ENCODE measurements at regions not wholly inside any gene's neighbourhood (a gene's known extent, or its start where the extent isn't known, plus 50 kb on each side); places are given as distances from the start of the nearest gene placed in this dataset.
A peak's percentile ranks its signal among the peaks of the same experiment; 100 is the strongest.

GRCh38 chr3:66692766-66693150 is 191.9 kb upstream of the LRIG1 start:
- no peaks in the 10 kb centered on the region for H3K4me1 ChIP-seq (ENCODE audit: insufficient read depth, insufficient read length)
- H3K9ac ChIP-seq (ENCODE audit: insufficient read length, low read depth), result no peak overlapping the region
- H3K9me3 ChIP-seq (ENCODE audit: insufficient read depth, low read length), result no peaks in the 10 kb centered on the region
- H3K36me3 ChIP-seq (ENCODE audit: insufficient read depth, insufficient read length, low read length), result no peaks in the 10 kb centered on the region
- no peak overlapping the region for H3K4me3 ChIP-seq (ENCODE audit: insufficient read length, low read depth)
- peaks cover 8% of the 10 kb centered on the region for H3K27me3 ChIP-seq (ENCODE audit: insufficient read depth, insufficient read length)
- TF ChIP-seq YY1 (IDR thresholded peaks at IDR 0.05; ENCODE audit: insufficient read depth, insufficient read length) (no peak), SUZ12 (IDR thresholded peaks at IDR 0.05; ENCODE audit: extremely low read depth, insufficient read depth, insufficient read length) (no peak), ZNF274 (IDR thresholded peaks at IDR 0.05; ENCODE audit: low read depth, low read length) (no peak)
- no peak for DNase-seq (ENCODE audit: low read depth, low spot score)

- TF ChIP-seq YY1 (IDR thresholded peaks at IDR 0.05; ENCODE audit: insufficient read depth, insufficient read length) (no peak), SUZ12 (IDR thresholded peaks at IDR 0.05; ENCODE audit: extremely low read depth, insufficient read depth, insufficient read length) (no peak), ZNF274 (IDR thresholded peaks at IDR 0.05; ENCODE audit: low read depth, low read length) (no peak)
- no peak overlapping the region for H3K9ac ChIP-seq (ENCODE audit: insufficient read length, low read depth)
- no peaks in the 10 kb centered on the region for H3K36me3 ChIP-seq (ENCODE audit: insufficient read depth, insufficient read length, low read length)
- DNase-seq (ENCODE audit: low read depth, low spot score), result no peak
- peaks cover 8% of the 10 kb centered on the region for H3K27me3 ChIP-seq (ENCODE audit: insufficient read depth, insufficient read length)
- no peaks in the 10 kb centered on the region for H3K9me3 ChIP-seq (ENCODE audit: insufficient read depth, low read length)
- no peaks in the 10 kb centered on the region for H3K4me1 ChIP-seq (ENCODE audit: insufficient read depth, insufficient read length)
- no peak overlapping the region for H3K4me3 ChIP-seq (ENCODE audit: insufficient read length, low read depth)
Measured at GRCh38 chr3:66693461-66694031, 192.7 kb upstream of the LRIG1 start.

GRCh38 chr3:66702126-66702525 is 201.3 kb upstream of the LRIG1 start:
- no peaks in the 10 kb centered on the region for H3K36me3 ChIP-seq (ENCODE audit: insufficient read depth, insufficient read length, low read length)
- no peak for DNase-seq (ENCODE audit: low read depth, low spot score)
- no peak overlapping the region for H3K9ac ChIP-seq (ENCODE audit: insufficient read length, low read depth)
- H3K4me1 ChIP-seq (ENCODE audit: insufficient read depth, insufficient read length), result no peaks in the 10 kb centered on the region
- H3K4me3 ChIP-seq (ENCODE audit: insufficient read length, low read depth), result no peak overlapping the region
- H3K9me3 ChIP-seq (ENCODE audit: insufficient read depth, low read length), result no peaks in the 10 kb centered on the region
- no peaks in the 10 kb centered on the region for H3K27me3 ChIP-seq (ENCODE audit: insufficient read depth, insufficient read length)
- TF ChIP-seq YY1 (IDR thresholded peaks at IDR 0.05; ENCODE audit: insufficient read depth, insufficient read length) (no peak), SUZ12 (IDR thresholded peaks at IDR 0.05; ENCODE audit: extremely low read depth, insufficient read depth, insufficient read length) (no peak), ZNF274 (IDR thresholded peaks at IDR 0.05; ENCODE audit: low read depth, low read length) (no peak)

GRCh38 chr3:66703501-66703900 is 202.7 kb upstream of the LRIG1 start:
- Histone ChIP-seq H3K36me3 (ENCODE audit: insufficient read depth, insufficient read length, low read length) (no peaks in the 10 kb centered on the region), H3K9me3 (ENCODE audit: insufficient read depth, low read length) (no peaks in the 10 kb centered on the region), H3K27me3 (ENCODE audit: insufficient read depth, insufficient read length) (no peaks in the 10 kb centered on the region)

GRCh38 chr3:66705076-66705475 is 204.3 kb upstream of the LRIG1 start:
- TF ChIP-seq ZNF274 (IDR thresholded peaks at IDR 0.05; ENCODE audit: low read depth, low read length) (no peak), YY1 (IDR thresholded peaks at IDR 0.05; ENCODE audit: insufficient read depth, insufficient read length) (no peak), SUZ12 (IDR thresholded peaks at IDR 0.05; ENCODE audit: extremely low read depth, insufficient read depth, insufficient read length) (no peak)
- no peaks in the 10 kb centered on the region for H3K27me3 ChIP-seq (ENCODE audit: insufficient read depth, insufficient read length)
- H3K36me3 ChIP-seq (ENCODE audit: insufficient read depth, insufficient read length, low read length), result no peaks in the 10 kb centered on the region

More at GRCh38 chr3:66703501-66703900, 202.7 kb upstream of the LRIG1 start:
- Histone ChIP-seq H3K4me1 (ENCODE audit: insufficient read depth, insufficient read length) (no peaks in the 10 kb centered on the region), H3K9ac (ENCODE audit: insufficient read length, low read depth) (no peak overlapping the region), H3K4me3 (ENCODE audit: insufficient read length, low read depth) (no peak overlapping the region)
- no peak for TF ChIP-seq ZNF274 (IDR thresholded peaks at IDR 0.05; ENCODE audit: low read depth, low read length)
- no peak for TF ChIP-seq YY1 (IDR thresholded peaks at IDR 0.05; ENCODE audit: insufficient read depth, insufficient read length)
- no peak for TF ChIP-seq SUZ12 (IDR thresholded peaks at IDR 0.05; ENCODE audit: extremely low read depth, insufficient read depth, insufficient read length)
- no peak for DNase-seq (ENCODE audit: low read depth, low spot score)

GRCh38 chr3:66706890-66707289 is 206.1 kb upstream of the LRIG1 start:
- Histone ChIP-seq H3K4me1 (ENCODE audit: insufficient read depth, insufficient read length) (no peaks in the 10 kb centered on the region), H3K36me3 (ENCODE audit: insufficient read depth, insufficient read length, low read length) (no peaks in the 10 kb centered on the region), H3K9ac (ENCODE audit: insufficient read length, low read depth) (no peak overlapping the region), H3K4me3 (ENCODE audit: insufficient read length, low read depth) (no peak overlapping the region), H3K27me3 (ENCODE audit: insufficient read depth, insufficient read length) (no peaks in the 10 kb centered on the region), H3K9me3 (ENCODE audit: insufficient read depth, low read length) (no peaks in the 10 kb centered on the region)
- no peak for DNase-seq (ENCODE audit: low read depth, low spot score)
- no peak for TF ChIP-seq YY1 (IDR thresholded peaks at IDR 0.05; ENCODE audit: insufficient read depth, insufficient read length)
- no peak for TF ChIP-seq ZNF274 (IDR thresholded peaks at IDR 0.05; ENCODE audit: low read depth, low read length)
- TF ChIP-seq SUZ12 (IDR thresholded peaks at IDR 0.05; ENCODE audit: extremely low read depth, insufficient read depth, insufficient read length), result no peak

More at GRCh38 chr3:66705076-66705475, 204.3 kb upstream of the LRIG1 start:
- no peaks in the 10 kb centered on the region for H3K9me3 ChIP-seq (ENCODE audit: insufficient read depth, low read length)
- H3K9ac ChIP-seq (ENCODE audit: insufficient read length, low read depth), result no peak overlapping the region
- no peak overlapping the region for H3K4me3 ChIP-seq (ENCODE audit: insufficient read length, low read depth)
- no peaks in the 10 kb centered on the region for H3K4me1 ChIP-seq (ENCODE audit: insufficient read depth, insufficient read length)
- DNase-seq (ENCODE audit: low read depth, low spot score), result no peak

- Histone ChIP-seq H3K4me3 (ENCODE audit: insufficient read length, low read depth) (no peak overlapping the region), H3K9me3 (ENCODE audit: insufficient read depth, low read length) (no peaks in the 10 kb centered on the region), H3K9ac (ENCODE audit: insufficient read length, low read depth) (no peak overlapping the region), H3K4me1 (ENCODE audit: insufficient read depth, insufficient read length) (no peaks in the 10 kb centered on the region), H3K36me3 (ENCODE audit: insufficient read depth, insufficient read length, low read length) (no peaks in the 10 kb centered on the region), H3K27me3 (ENCODE audit: insufficient read depth, insufficient read length) (no peaks in the 10 kb centered on the region)
- DNase-seq (ENCODE audit: low read depth, low spot score), result peak; percentile 16
- no peak for TF ChIP-seq ZNF274 (IDR thresholded peaks at IDR 0.05; ENCODE audit: low read depth, low read length)
- TF ChIP-seq YY1 (IDR thresholded peaks at IDR 0.05; ENCODE audit: insufficient read depth, insufficient read length), result no peak
- TF ChIP-seq SUZ12 (IDR thresholded peaks at IDR 0.05; ENCODE audit: extremely low read depth, insufficient read depth, insufficient read length), result no peak
Measured at GRCh38 chr3:66709532-66709931, 208.7 kb upstream of the LRIG1 start.
